Breast epithelium (tissue), 3 donors: ENCODE measurements at regions not wholly inside any gene's neighbourhood (a gene's known extent, or its start where the extent isn't known, plus 50 kb on each side); places are given as distances from the start of the nearest gene placed in this dataset.

Experiments
- CTCF ChIP-seq, 3 donors: fragments of 450-650 bp; IDR thresholded peaks; one replicate each; pipeline ENCODE4 v1.5.1; 2016 to 2017; ENCODE audit warnings: antibody characterized with exemption in 3 of 3, mild to moderate bottlenecking in 3 of 3, moderate library complexity in 3 of 3
- POLR2A ChIP-seq: fragments of 450-650 bp; IDR thresholded peaks from one replicate; pipeline ENCODE4 v1.6.1; 2016; ENCODE audit warnings: antibody characterized with exemption, mild to moderate bottlenecking, moderate library complexity
- POLR2AphosphoS5 ChIP-seq, 3 donors: sonication (generic); formaldehyde crosslinking; IDR thresholded peaks; one replicate each; pipeline ENCODE4 v1.6.1; 2017; ENCODE audit warnings: antibody characterized with exemption in 3 of 3

GRCh38 chr6:140494321-140495108, 1120.1 kb upstream of the CITED2 start:
- no peak for TF ChIP-seq CTCF (IDR thresholded peaks at IDR 0.05)
- TF ChIP-seq POLR2A = no peak
- no peak for TF ChIP-seq POLR2AphosphoS5 (IDR thresholded peaks at IDR 0.05)
